C1 segment of cervical spinal cord (tissue), 14 donors: ENCODE measurements at regions not wholly inside any gene's neighbourhood (a gene's known extent, or its start where the extent isn't known, plus 50 kb on each side); places are given as distances from the start of the nearest gene placed in this dataset.

ENCODE experiments used
- DNase-seq, 14 donors: peaks; one replicate each; lab custom pipeline; 2025; lab: John Stamatoyannopoulos, UW

DNA sequence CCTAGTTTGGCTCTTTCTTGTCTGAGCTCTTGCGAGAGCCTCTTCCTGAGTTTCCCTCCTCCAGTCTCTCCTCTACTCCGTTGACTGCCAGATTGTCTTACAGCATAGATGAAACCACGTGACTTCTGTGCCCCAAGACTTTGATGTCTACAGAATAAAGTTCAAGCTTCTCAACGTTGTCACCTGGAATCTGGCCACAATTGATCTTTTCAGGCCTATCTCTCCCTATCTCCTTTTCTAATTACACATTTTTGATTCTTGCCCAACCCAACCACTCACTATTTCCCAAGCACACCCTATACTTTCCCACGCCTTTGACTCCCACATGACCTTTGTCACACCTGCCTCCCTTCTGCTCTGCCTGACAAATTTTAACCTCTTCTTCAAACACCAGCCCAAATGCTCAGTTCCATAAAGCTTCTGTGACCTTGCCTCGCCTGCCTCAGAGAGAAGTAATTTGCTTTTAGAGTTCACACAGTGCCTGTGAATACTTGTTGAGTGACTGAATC is 52.4 kb upstream of the PMFBP1 start:
- no peak for DNase-seq

DNA sequence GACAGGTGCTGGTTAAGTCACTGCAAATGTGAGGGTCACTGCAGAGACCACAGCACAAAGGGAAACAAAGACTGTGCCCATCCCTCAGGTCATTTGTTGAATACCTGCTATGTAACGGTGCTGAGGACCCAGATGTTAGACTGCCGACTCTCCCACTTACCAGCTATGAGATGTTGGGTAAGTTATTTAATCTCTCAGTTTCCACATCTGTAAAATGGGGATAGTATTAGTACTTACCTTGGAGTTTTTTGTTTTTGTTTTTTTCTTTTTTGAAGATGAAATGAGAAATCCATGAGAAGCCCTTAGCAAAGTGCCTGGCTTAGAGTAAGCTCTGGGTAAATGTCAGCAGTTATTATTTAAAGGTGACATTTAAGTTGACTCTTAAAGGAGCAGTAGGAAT is 50.5 kb upstream of the PMFBP1 start:
- no peak for DNase-seq
